Right lung (tissue), 2 donors: ENCODE measurements at regions not wholly inside any gene's neighbourhood (a gene's known extent, or its start where the extent isn't known, plus 50 kb on each side); places are given as distances from the start of the nearest gene placed in this dataset.
"Not testable (repeated sequence)": the region's sequence is repeated elsewhere in the genome, so short reads cannot be mapped to it uniquely, and the experiment has no call there.

Experiments used
- DNase-seq, 2 donors: peaks; one replicate each; pipeline ENCODE4 v3.0.0-alpha.2; 2013

GRCh38 chr4:141851246-141851891 is 215.0 kb downstream of the IL15 start:
- no peak for DNase-seq

GRCh38 chr4:141853091-141853764 is 216.8 kb downstream of the IL15 start:
- DNase-seq: no peak

- DNase-seq: no peak
Observed at GRCh38 chr4:141858437-141858836, 222.1 kb downstream of the IL15 start.

GRCh38 chr4:141860974-141861373 is 224.6 kb downstream of the IL15 start:
- DNase-seq: no peak

- DNase-seq: no peak
Observed at GRCh38 chr4:141870152-141870551, 233.8 kb downstream of the IL15 start.

- DNase-seq: no peak
Observed at GRCh38 chr4:141871086-141871770, 234.8 kb downstream of the IL15 start.

- DNase-seq: not testable (repeated sequence)
Observed at GRCh38 chr4:141882650-141883049, 246.3 kb downstream of the IL15 start.

GRCh38 chr4:141884070-141884469 is 247.7 kb downstream of the IL15 start:
- DNase-seq: no peak

- no peak for DNase-seq
Observed at GRCh38 chr4:141885112-141885511, 248.7 kb downstream of the IL15 start.

GRCh38 chr4:141890279-141890678 is 253.9 kb downstream of the IL15 start:
- no peak for DNase-seq

GRCh38 chr4:141891260-141892120 is 255.1 kb downstream of the IL15 start:
- DNase-seq: no peak

GRCh38 chr4:141896687-141897086 is 260.3 kb downstream of the IL15 start:
- no peak for DNase-seq

- no peak for DNase-seq
Observed at GRCh38 chr4:141898346-141898745, 262.0 kb downstream of the IL15 start.

GRCh38 chr4:141899103-141899502 is 262.7 kb downstream of the IL15 start:
- no peak for DNase-seq

- DNase-seq: no peak
Observed at GRCh38 chr4:141899541-141899940, 263.2 kb downstream of the IL15 start.

GRCh38 chr4:141900856-141901255 is 264.5 kb downstream of the IL15 start:
- no peak for DNase-seq

- DNase-seq: no peak
Observed at GRCh38 chr4:141905751-141906150, 269.4 kb downstream of the IL15 start.

- DNase-seq: no peak
Observed at GRCh38 chr4:141909541-141909940, 273.2 kb downstream of the IL15 start.

- DNase-seq: peak in 1 of 2 donors; percentile 4
Observed at GRCh38 chr4:141912831-141913230, 276.4 kb downstream of the IL15 start.

- DNase-seq: no peak
Observed at GRCh38 chr4:141913928-141914327, 277.5 kb downstream of the IL15 start.

GRCh38 chr4:141914746-141915145 is 278.4 kb downstream of the IL15 start:
- no peak for DNase-seq

- no peak for DNase-seq
Observed at GRCh38 chr4:141919649-141920048, 283.3 kb downstream of the IL15 start.
